ENCODE measurements at regions not wholly inside any gene's neighbourhood (a gene's known extent, or its start where the extent isn't known, plus 50 kb on each side); places are given as distances from the start of the nearest gene placed in this dataset.

- Histone ChIP-seq H3K27ac (ENCODE audit: low read length) (no peak overlapping the region), H3K4me2 (ENCODE audit: low read depth, low read length) (no peak overlapping the region), H3K27me3 (replicated peaks; ENCODE audit: insufficient read depth, low read length) (no peaks in the 10 kb centered on the region), H2AFZ (ENCODE audit: low read length) (no peak overlapping the region), H3F3A (ENCODE audit: insufficient read depth, low read length) (no peaks in the 10 kb centered on the region), H4K20me1 (ENCODE audit: insufficient read depth, low read length) (no peaks in the 10 kb centered on the region), H3K9me2 (replicated peaks; ENCODE audit: insufficient read depth, low read length) (no peaks in the 10 kb centered on the region), H3K9ac (ENCODE audit: low read length) (no peak overlapping the region), H3K36me3 (replicated peaks; ENCODE audit: insufficient read depth, low read length) (no peaks in the 10 kb centered on the region), H3K4me1 (ENCODE audit: low read length) (no peaks in the 10 kb centered on the region), H3K79me2 (ENCODE audit: low read length) (no peaks in the 10 kb centered on the region), H3K9me3 (replicated peaks; ENCODE audit: insufficient read depth, low read length) (no peaks in the 10 kb centered on the region), H3K4me3 (ENCODE audit: low read length) (no peak overlapping the region)
- no peak for TF ChIP-seq EZH2 (optimal IDR thresholded peaks at IDR 0.05; ENCODE audit: low read depth, low read length)
- TF ChIP-seq CTCF (IDR thresholded peaks at IDR 0.05; ENCODE audit: low read length) = no peak
- TF ChIP-seq EZH2phosphoT487 (IDR thresholded peaks at IDR 0.05; ENCODE audit: low read length) = no peak
- no peak for DNase-seq
These were observed 57.1 kb upstream of the MAMLD1 start for GRCh38 chrX:150306002-150306401.

- DNase-seq = no peak
- no peak overlapping the region for H2AFZ ChIP-seq (ENCODE audit: low read length)
- H3K9me2 ChIP-seq (replicated peaks; ENCODE audit: insufficient read depth, low read length) = no peaks in the 10 kb centered on the region
- H3K36me3 ChIP-seq (replicated peaks; ENCODE audit: insufficient read depth, low read length) = no peaks in the 10 kb centered on the region
- TF ChIP-seq EZH2 (optimal IDR thresholded peaks at IDR 0.05; ENCODE audit: low read depth, low read length) (no peak), EZH2phosphoT487 (IDR thresholded peaks at IDR 0.05; ENCODE audit: low read length) (no peak), CTCF (IDR thresholded peaks at IDR 0.05; ENCODE audit: low read length) (no peak)
- no peaks in the 10 kb centered on the region for H3K4me1 ChIP-seq (ENCODE audit: low read length)
- H3K9ac ChIP-seq (ENCODE audit: low read length) = no peak overlapping the region
- no peaks in the 10 kb centered on the region for H3K79me2 ChIP-seq (ENCODE audit: low read length)
- H3K27ac ChIP-seq (ENCODE audit: low read length) = no peak overlapping the region
- H3F3A ChIP-seq (ENCODE audit: insufficient read depth, low read length) = no peaks in the 10 kb centered on the region
- no peaks in the 10 kb centered on the region for H3K9me3 ChIP-seq (replicated peaks; ENCODE audit: insufficient read depth, low read length)
- no peaks in the 10 kb centered on the region for H3K27me3 ChIP-seq (replicated peaks; ENCODE audit: insufficient read depth, low read length)
- no peak overlapping the region for H3K4me3 ChIP-seq (ENCODE audit: low read length)
- H3K4me2 ChIP-seq (ENCODE audit: low read depth, low read length) = no peak overlapping the region
- H4K20me1 ChIP-seq (ENCODE audit: insufficient read depth, low read length) = no peaks in the 10 kb centered on the region
These were observed 55.1 kb upstream of the MAMLD1 start for GRCh38 chrX:150308041-150308440.

- H2AFZ ChIP-seq (ENCODE audit: low read length) = no peak overlapping the region
- no peaks in the 10 kb centered on the region for H3K27me3 ChIP-seq (replicated peaks; ENCODE audit: insufficient read depth, low read length)
- DNase-seq = no peak
- H3K79me2 ChIP-seq (ENCODE audit: low read length) = no peaks in the 10 kb centered on the region
- H3K4me3 ChIP-seq (ENCODE audit: low read length) = no peak overlapping the region
- no peaks in the 10 kb centered on the region for H3F3A ChIP-seq (ENCODE audit: insufficient read depth, low read length)
- H3K9me2 ChIP-seq (replicated peaks; ENCODE audit: insufficient read depth, low read length) = no peaks in the 10 kb centered on the region
- H3K4me2 ChIP-seq (ENCODE audit: low read depth, low read length) = no peak overlapping the region
- H3K4me1 ChIP-seq (ENCODE audit: low read length) = no peaks in the 10 kb centered on the region
- no peaks in the 10 kb centered on the region for H3K36me3 ChIP-seq (replicated peaks; ENCODE audit: insufficient read depth, low read length)
- H3K27ac ChIP-seq (ENCODE audit: low read length) = no peak overlapping the region
- H3K9ac ChIP-seq (ENCODE audit: low read length) = no peak overlapping the region
- H4K20me1 ChIP-seq (ENCODE audit: insufficient read depth, low read length) = no peaks in the 10 kb centered on the region
- no peaks in the 10 kb centered on the region for H3K9me3 ChIP-seq (replicated peaks; ENCODE audit: insufficient read depth, low read length)
- TF ChIP-seq EZH2phosphoT487 (IDR thresholded peaks at IDR 0.05; ENCODE audit: low read length) = no peak
- no peak for TF ChIP-seq CTCF (IDR thresholded peaks at IDR 0.05; ENCODE audit: low read length)
- no peak for TF ChIP-seq EZH2 (optimal IDR thresholded peaks at IDR 0.05; ENCODE audit: low read depth, low read length)
These were observed 54.5 kb upstream of the MAMLD1 start for GRCh38 chrX:150308532-150309157.

Data from MM.1S (cell line).